GM12872 (cell line): ENCODE measurements at regions not wholly inside any gene's neighbourhood (a gene's known extent, or its start where the extent isn't known, plus 50 kb on each side); places are given as distances from the start of the nearest gene placed in this dataset.

Source experiments
- TF ChIP-seq, protein P1 (sequence below): IDR thresholded peaks from 3 replicates; pipeline ENCODE4 v1.5.1; 2011; ENCODE audit warnings: low read depth, mild to moderate bottlenecking, low read length, moderate library complexity; ENCODE audit not compliant: insufficient read depth

DNA sequence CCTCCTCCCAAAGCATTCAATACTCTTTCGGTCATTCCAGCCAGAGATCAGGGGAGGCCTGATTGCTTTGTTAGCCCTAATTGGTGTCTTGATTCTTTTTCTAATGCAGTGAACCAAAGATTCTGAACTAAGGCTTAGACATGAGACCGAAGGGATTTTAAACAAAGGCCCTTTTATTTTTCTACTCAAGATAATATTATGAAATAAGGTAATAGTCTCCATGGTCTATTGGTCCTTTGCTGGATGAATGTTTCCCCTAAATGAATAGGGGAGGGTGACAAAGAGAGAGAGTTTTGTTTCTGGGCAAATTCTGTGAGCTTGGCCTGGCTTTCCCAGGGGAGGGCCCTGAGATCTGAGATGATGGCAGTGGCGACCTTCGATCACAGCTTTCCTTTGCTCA is 449.1 kb downstream of the TYW1 start:
- TF ChIP-seq, protein P1, sequence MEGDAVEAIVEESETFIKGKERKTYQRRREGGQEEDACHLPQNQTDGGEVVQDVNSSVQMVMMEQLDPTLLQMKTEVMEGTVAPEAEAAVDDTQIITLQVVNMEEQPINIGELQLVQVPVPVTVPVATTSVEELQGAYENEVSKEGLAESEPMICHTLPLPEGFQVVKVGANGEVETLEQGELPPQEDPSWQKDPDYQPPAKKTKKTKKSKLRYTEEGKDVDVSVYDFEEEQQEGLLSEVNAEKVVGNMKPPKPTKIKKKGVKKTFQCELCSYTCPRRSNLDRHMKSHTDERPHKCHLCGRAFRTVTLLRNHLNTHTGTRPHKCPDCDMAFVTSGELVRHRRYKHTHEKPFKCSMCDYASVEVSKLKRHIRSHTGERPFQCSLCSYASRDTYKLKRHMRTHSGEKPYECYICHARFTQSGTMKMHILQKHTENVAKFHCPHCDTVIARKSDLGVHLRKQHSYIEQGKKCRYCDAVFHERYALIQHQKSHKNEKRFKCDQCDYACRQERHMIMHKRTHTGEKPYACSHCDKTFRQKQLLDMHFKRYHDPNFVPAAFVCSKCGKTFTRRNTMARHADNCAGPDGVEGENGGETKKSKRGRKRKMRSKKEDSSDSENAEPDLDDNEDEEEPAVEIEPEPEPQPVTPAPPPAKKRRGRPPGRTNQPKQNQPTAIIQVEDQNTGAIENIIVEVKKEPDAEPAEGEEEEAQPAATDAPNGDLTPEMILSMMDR, result no peak

DNA sequence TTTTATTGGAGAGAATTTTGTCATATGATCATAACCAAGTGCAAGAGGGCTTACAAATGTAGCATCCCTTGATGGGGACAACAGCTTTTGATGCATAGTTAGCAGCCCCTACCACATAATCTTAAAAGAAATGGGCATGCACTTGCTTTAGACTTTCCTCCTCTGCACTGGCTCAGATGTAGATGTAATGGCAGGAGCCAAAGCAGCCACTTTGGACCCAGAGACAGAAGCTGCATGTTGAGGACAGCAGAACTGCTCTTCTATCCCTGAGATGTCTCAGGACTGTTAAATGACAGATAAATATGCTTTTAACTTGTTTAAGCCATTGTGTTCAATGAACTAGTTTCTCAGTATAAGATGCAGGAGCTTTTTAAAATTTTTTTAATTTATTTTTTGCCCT is 450.7 kb downstream of the TYW1 start:
- TF ChIP-seq, protein P1, result no peak

DNA sequence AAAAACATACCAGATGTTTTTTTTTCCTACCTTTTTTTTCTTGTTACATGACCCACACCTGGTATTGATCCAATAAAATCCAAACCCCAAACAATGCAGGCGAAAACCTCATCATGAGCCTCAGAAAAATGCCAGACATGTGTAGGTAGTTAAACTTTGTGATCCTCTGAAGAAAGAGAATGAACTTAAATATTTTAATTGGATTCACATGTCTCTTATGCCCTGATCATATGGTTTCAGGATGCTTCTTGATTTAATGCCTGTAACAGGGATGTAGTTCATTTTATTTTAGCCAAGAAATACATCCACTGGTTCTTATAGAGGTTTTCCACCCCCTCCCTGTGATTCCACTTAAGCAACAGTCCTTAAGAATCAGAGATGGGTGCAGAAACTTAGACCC is 451.6 kb downstream of the TYW1 start:
- TF ChIP-seq, protein P1, result no peak

DNA sequence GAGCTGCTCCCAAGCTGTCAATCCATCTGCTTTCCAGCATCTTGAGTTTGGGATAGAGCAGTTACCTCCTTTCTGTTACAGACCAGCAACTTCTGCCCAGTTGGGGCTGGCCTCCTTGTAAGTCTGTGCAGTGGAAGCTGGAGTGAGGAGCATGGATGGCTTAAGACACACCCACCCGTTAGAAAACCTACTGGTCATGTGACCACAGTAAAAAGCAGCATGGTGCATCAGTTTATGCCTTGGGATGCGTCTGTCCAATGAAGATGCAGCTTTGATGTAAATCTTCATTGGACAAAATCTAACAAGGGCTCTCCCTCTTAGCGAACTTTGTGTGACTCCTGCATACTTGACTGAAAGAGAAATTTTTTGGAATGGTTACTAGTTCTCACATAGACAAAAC is 453.5 kb downstream of the TYW1 start:
- TF ChIP-seq, protein P1, result no peak

DNA sequence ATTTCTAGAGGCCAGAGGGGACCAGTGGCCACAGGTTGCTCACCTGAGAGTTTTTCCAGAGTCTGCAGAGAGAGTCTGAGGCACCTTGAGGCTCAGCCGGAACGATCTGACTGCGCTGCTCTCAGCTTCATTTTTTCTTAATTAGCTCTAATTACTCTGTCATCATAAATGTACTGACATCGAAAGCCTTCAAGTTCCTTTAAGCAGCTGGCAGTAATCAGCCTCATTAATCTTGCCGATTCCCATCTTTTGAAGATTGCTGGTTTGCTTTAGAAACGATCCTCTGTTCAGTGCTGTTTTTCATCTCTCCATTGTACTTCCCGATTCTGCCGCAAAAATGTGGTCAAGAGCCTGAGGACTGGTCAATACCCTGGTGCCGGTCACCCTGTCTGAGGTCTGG is 454.7 kb downstream of the TYW1 start:
- TF ChIP-seq, protein P1, result no peak

DNA sequence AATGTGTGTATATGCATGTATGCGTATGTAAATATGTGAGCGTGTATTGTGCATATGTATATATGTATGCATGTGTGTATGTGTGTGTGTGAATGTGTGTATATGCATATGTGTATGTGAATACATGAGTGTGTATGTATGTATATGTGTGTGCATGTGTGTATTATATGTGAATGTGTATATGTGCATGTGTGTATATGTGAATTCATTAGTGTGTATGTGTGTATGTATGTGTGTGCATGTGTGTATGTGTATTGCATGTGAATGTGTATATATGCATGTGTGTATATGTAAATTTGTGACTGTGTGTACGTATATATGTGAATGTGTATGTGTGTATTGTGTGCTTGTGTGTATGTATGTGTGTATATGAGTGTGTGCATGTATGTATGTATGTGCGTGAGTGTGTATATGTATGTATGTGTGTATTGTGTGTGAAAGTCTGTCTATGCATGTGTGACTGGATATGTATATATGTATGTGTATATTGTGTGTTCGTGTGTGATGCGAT is 455.9 kb downstream of the TYW1 start:
- TF ChIP-seq, protein P1, result no peak

DNA sequence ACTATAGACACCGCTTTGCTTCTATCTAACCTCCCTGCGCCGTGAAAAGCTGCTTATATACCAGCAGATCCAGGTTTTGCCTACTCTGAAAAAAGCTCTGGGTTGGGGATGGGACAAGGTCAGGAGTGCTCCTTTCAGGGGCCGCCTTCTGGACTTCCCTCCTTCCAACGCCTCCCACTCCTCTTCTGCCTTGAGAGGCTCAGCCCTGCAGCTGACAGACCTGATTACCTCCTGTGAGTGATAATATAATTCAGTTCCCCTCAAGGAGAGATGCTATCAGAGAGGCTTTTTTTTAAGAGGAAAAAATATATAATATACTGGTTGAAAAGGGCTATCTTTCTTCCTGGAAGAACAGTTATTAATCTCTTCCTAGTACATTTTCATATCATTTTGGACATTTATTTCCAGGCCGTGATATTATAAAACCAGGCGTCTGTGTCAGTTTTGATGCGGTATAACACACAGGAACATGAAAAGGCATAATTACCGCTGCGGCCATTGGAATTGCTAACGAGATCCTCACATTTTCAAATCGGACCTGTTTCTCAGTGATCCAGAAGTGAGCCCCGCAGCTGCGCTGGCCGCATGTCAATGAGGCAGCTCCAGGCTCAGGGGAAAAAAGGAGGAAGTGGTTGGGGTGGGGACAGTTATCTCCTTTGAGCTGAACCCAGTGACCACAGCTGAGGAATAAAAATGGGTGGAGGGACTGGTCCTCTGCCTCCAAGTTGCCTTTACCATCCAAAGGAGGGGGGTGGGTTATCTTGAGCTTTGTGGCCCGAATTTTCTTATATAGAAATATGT is 457.1 kb downstream of the TYW1 start:
- TF ChIP-seq, protein P1, result no peak
